Osteocyte (in vitro differentiated cells): ENCODE measurements at regions not wholly inside any gene's neighbourhood (a gene's known extent, or its start where the extent isn't known, plus 50 kb on each side); places are given as distances from the start of the nearest gene placed in this dataset.

Source experiments
- DNase-seq: peaks from one replicate; pipeline ENCODE4 v3.0.0; 2021; ENCODE audit warnings: mixed read lengths; ENCODE audit not compliant: unreplicated experiment; ENCODE audit errors: extremely low spot score
- H3K27ac Mint-ChIP-seq: one replicate; pipeline ENCODE4 v1.8.0; 2021; ENCODE audit warnings: mild to moderate bottlenecking, mixed read lengths; ENCODE audit not compliant: unreplicated experiment
- H3K27me3 Mint-ChIP-seq: one replicate; pipeline ENCODE4 v1.8.0; 2021; ENCODE audit warnings: mixed read lengths; ENCODE audit not compliant: unreplicated experiment
- H3K36me3 Mint-ChIP-seq: one replicate; pipeline ENCODE4 v1.8.0; 2021; ENCODE audit warnings: mixed read lengths; ENCODE audit not compliant: unreplicated experiment
- H3K4me1 Mint-ChIP-seq: one replicate; pipeline ENCODE4 v1.8.0; 2021; ENCODE audit warnings: mixed read lengths; ENCODE audit not compliant: unreplicated experiment
- H3K4me3 Mint-ChIP-seq: one replicate; pipeline ENCODE4 v1.8.0; 2021; ENCODE audit warnings: mild to moderate bottlenecking, moderate library complexity, mixed read lengths; ENCODE audit not compliant: unreplicated experiment
- H3K9me3 Mint-ChIP-seq: one replicate; pipeline ENCODE4 v1.8.0; 2021; ENCODE audit warnings: mixed read lengths; ENCODE audit not compliant: unreplicated experiment
- CTCF ChIP-seq: fragments of 200-600 bp; sonication (generic); IDR thresholded peaks from 2 replicates; pipeline ENCODE4 v1.5.0; 2021; ENCODE audit warnings: antibody characterized with exemption, mild to moderate bottlenecking, moderate library complexity

GRCh38 chr18:51955136-51955535 lies 384.9 kb upstream of the DCC start:
- Mint-ChIP-seq H3K9me3 (peaks cover 26% of the 10 kb centered on the region), H3K4me1 (no peaks in the 10 kb centered on the region), H3K27ac (no peak overlapping the region), H3K27me3 (no peaks in the 10 kb centered on the region), H3K4me3 (no peak overlapping the region), H3K36me3 (no peaks in the 10 kb centered on the region)
- no peak for TF ChIP-seq CTCF
- DNase-seq = no peak

- H3K27ac Mint-ChIP-seq = no peak overlapping the region
- TF ChIP-seq CTCF = no peak
- H3K4me3 Mint-ChIP-seq = no peak overlapping the region
- no peaks in the 10 kb centered on the region for H3K27me3 Mint-ChIP-seq
- peaks cover 26% of the 10 kb centered on the region for H3K9me3 Mint-ChIP-seq
- H3K36me3 Mint-ChIP-seq = no peaks in the 10 kb centered on the region
- H3K4me1 Mint-ChIP-seq = no peaks in the 10 kb centered on the region
- no peak for DNase-seq
Observed at GRCh38 chr18:51957001-51957400, 383.0 kb upstream of the DCC start.

GRCh38 chr18:51980101-51980500 lies 359.9 kb upstream of the DCC start:
- H3K27me3 Mint-ChIP-seq = no peaks in the 10 kb centered on the region
- DNase-seq = no peak
- no peak overlapping the region for H3K27ac Mint-ChIP-seq
- H3K4me3 Mint-ChIP-seq = no peak overlapping the region
- H3K9me3 Mint-ChIP-seq = peaks cover 17% of the 10 kb centered on the region
- no peaks in the 10 kb centered on the region for H3K4me1 Mint-ChIP-seq
- no peaks in the 10 kb centered on the region for H3K36me3 Mint-ChIP-seq
- TF ChIP-seq CTCF = no peak

DNA sequence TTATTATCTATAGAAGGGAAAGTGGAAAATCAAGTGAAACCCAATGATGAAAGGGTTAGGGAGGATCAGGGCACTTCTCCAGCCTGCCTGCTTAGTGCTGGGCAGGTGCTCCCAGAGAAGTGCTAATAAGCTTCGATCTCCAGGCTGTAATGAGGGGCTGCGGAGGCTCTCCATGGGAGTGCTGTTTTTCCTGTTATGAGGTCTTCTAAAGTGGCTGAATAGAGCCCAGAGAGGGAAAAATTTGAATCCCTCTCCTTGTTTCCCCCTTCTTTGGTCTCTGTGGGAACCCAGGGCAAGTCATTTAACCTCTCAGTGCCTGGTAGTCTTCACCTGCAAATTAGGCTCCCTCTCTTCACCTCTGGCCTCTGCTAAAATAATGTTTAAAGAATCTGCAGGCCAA lies 351.7 kb upstream of the DCC start:
- Mint-ChIP-seq H3K36me3 (no peaks in the 10 kb centered on the region), H3K4me3 (no peak overlapping the region), H3K27ac (no peak overlapping the region), H3K27me3 (no peaks in the 10 kb centered on the region), H3K4me1 (no peaks in the 10 kb centered on the region), H3K9me3 (peaks cover 18% of the 10 kb centered on the region)
- DNase-seq = no peak
- TF ChIP-seq CTCF = no peak

GRCh38 chr18:51997129-51997528 lies 342.9 kb upstream of the DCC start:
- H3K36me3 Mint-ChIP-seq = no peaks in the 10 kb centered on the region
- no peaks in the 10 kb centered on the region for H3K27me3 Mint-ChIP-seq
- no peak for DNase-seq
- TF ChIP-seq CTCF = no peak
- H3K9me3 Mint-ChIP-seq = peaks cover 5% of the 10 kb centered on the region
- H3K4me1 Mint-ChIP-seq = no peaks in the 10 kb centered on the region
- H3K4me3 Mint-ChIP-seq = no peak overlapping the region
- no peak overlapping the region for H3K27ac Mint-ChIP-seq
